HG02678 (cell line): ENCODE measurements at regions not wholly inside any gene's neighbourhood (a gene's known extent, or its start where the extent isn't known, plus 50 kb on each side); places are given as distances from the start of the nearest gene placed in this dataset.
"Not testable (repeated sequence)": the region's sequence is repeated elsewhere in the genome, so short reads cannot be mapped to it uniquely, and the experiment has no call there.

Experiments
- ATAC-seq: cut with Tn5 transposase; IDR thresholded peaks from one replicate; pipeline ENCODE4 v1.9.1; 2021; ENCODE audit warnings: mild to moderate bottlenecking, moderate library complexity; ENCODE audit not compliant: unreplicated experiment

DNA sequence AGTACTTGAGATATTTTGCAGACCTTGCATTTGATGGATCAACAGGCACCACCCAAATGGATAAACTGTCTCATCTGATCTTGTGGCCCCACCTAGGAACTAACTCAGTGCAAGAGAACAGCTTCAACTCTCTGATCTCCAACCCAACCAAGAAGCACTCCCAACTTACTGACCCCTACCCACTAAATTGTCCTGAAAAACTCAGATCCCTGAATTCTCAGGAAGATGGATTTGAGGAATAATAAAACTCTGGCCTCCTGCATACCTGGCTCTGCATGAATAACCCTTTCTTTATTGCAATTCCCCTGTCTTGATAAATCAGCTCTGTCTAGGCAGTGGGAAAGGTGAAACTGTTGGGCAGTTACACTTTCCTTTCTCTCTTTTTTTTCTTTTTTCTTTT is 247.9 kb downstream of the ZPLD1 start:
- no peak for ATAC-seq

DNA sequence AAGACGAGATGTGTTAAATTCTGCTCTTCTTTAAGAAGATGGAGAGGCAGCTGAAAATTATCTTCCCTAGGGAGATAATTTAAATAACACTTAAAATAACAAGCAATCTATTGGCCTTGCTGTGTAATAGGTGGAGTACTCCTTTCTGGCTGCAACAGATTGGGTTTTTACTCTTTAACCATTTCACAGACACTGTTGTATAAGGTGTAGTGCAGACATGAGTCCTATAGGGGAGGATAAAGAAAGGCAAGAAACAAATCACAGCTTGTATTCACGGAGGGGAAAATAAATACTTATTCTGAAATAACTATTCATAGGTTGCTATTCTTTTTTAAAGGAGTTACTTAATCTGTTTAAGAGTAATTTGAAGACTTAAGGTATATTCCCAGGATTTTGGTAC is 252.0 kb downstream of the ZPLD1 start:
- ATAC-seq = no peak

- ATAC-seq = no peak
Measured at GRCh38 chr3:102687851-102688555, 253.2 kb downstream of the ZPLD1 start.

- ATAC-seq = no peak
Measured at GRCh38 chr3:102688556-102688930, 253.7 kb downstream of the ZPLD1 start.

DNA sequence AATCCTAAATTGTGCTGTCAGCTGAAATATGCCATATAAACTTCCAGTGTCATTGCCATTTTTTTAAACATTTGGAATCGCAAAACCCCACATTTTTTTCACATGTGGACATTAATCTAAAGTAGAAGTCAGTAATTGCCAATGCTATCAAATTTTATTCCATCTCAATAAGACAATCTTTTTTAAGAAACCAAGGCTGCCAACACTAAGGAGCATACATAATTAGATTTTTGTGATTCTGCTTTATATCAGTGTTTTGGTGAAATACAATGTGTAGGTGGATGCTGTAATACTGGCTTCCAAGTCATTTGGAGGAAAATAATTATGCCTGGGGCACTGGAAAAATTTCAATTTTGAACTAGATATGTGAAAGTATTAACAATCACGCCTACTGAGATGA is 256.7 kb downstream of the ZPLD1 start:
- no peak for ATAC-seq

GRCh38 chr3:102699104-102699818 is 264.4 kb downstream of the ZPLD1 start:
- ATAC-seq = no peak

- ATAC-seq = no peak
Measured at GRCh38 chr3:102699819-102700140, 265.0 kb downstream of the ZPLD1 start.

GRCh38 chr3:102712896-102713295 is 278.1 kb downstream of the ZPLD1 start:
- ATAC-seq = no peak

GRCh38 chr3:102714567-102714966 is 279.8 kb downstream of the ZPLD1 start:
- no peak for ATAC-seq

DNA sequence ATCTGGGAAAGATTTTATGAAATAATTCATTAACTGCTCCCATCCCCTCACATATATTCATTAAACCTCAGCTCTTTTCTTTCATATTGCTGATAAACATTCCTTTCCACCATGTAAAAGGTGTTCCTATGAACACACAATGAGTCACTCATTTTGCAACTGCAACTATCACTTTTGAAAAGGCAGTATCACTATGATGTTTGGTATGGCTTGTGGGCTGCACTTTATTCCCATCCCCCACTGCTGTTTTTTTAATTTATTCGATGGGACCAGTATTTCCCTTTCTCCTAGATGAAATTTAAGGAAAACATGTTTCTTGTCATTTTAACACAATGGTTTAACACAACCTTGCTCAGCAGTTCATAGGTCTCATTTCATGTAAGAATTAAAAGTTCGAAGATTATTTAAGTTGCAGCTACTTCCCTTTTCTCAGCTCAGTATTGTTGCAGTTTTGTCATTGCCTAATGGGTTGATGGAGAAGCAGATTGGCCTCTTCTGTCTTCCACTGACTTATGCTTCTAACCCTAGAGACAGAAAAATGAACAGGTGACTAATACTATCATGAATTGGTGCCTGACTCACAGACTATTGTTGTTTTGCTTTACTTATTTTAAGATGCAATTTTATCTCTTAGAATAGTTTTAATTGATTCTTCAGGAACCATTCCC is 280.3 kb downstream of the ZPLD1 start:
- peak; percentile 86 for ATAC-seq

DNA sequence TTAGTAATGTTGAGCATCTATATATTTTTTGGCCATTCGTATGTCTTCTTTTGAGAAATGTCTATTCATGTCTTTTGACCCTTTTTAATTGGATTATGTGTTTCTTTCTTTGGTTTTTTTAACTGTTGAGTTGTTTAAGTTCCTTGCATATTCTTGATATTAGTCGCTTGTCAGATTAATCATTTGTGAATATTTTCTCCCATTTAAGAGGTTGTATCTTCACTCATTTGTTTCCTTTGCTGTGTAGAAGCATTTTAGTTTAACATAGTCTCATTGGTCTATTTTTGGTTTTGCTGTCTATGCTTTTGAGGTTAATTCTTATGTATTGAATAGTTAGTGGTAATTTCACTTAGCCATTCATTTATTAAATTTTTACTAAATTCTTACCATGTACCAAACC is 283.8 kb downstream of the ZPLD1 start:
- ATAC-seq = no peak

DNA sequence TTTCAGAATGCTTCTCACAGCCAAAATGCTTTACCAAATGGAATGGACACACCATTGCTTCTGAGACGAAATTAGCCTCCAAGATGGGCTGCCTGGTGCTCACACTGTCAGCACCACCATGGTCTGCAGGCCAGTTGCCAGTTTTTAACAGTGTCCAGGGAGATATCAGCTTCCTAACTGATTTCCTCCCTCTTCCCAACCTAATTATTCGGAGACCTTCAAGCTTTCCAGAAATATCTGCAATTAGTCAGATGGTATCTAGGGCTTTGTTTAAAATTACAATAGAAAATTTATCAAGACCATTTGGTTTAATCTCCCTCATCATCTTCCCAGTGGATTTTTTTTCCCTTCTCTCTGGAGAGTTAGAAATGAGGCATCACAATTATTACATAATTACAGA is 287.5 kb downstream of the ZPLD1 start:
- no peak for ATAC-seq

DNA sequence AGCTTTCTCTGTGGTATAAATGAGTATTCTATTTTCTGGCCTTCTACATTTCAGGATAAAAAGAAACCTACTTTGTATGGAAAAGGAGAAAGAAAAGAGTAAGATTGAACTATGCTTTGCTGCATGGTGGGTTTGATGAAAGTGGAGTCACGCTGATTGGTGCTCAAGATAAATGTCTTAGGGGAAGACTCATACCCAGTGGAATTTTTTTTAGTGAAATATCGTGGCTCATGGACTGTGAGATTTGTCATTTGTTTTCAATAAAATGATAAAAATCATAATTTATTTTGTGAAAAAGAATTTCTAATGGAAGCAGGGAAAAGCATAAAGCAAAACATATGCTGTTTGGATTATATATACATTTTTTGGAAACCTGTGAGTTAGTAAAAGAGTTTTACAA is 292.5 kb downstream of the ZPLD1 start:
- ATAC-seq = no peak

- ATAC-seq = not testable (repeated sequence)
Measured at GRCh38 chr3:102732581-102732980, 297.8 kb downstream of the ZPLD1 start.

DNA sequence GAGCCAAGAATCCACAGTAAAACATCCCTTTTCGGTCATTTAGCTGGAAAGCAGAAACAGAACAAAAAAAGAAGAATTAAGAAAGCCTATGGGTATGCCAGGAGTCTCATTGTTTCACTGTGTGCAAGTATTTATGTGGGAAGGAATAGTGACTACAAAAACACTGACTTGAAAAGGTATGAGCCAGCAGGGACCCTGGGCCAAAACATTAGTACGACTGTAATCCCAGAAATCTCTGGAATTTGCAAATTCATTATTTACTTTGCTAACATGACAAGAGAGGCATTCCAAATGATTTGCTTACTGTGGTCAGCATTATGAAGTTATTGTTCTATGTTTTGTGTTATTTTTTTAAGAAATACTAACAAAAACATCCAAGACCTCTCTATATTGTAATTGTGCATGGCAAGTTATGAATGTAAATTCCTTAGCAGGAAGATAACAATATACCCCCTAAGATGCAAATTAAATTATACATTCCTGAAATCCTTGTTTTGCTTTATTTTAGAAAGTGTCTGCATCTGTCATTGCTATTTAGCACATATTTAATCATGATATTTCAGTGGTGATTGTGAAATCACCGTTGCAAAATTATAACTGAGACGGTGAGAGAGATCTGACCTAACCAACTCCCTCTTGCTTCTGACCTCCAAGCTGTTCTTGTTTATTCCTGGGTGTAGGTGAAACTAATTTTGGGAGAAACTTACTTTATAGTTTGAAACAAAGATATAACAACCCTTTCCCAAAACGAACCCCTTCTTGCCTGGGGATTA is 299.2 kb downstream of the ZPLD1 start:
- ATAC-seq = no peak

DNA sequence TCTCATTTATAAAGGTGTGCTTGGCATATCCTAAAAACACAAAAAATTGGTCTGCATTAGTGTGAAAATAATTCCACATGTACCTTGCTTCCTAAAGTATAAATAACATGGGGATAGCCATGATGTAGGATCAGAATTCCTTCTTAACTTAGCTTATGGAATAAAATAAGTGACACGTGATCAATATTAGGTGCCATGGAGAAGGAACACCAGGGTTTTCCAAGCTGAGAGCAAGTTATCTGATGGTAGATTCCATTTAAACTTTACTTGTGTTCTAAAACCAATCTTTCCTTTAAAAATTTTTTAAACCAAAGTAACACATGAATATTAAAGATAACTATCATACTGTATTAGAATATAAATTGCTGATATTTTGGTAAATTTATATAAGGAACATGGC is 300.5 kb downstream of the ZPLD1 start:
- no peak for ATAC-seq

GRCh38 chr3:102736288-102736974 is 301.6 kb downstream of the ZPLD1 start:
- no peak for ATAC-seq

GRCh38 chr3:102736975-102737304 is 302.1 kb downstream of the ZPLD1 start:
- ATAC-seq = no peak

GRCh38 chr3:102737353-102737752 is 302.5 kb downstream of the ZPLD1 start:
- no peak for ATAC-seq

DNA sequence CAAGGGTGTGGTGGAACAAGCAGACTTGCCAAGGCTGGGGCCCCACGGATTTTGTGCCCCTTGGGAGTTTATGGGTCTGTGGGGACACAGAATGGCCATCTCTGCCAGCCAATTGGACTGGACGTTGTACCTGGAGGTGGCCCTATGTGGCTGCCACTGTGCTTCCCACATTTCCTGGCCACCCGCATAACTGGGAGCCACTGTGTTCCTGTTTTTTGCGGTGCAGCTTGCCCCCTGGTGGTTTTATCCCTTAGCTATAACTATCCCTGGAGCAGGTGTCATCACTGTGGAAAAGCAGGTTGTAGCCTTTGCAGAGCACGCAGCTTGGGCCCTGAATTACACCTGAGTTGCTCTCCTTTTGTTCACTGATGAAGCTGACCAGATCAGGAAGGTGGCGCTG is 306.3 kb downstream of the ZPLD1 start:
- ATAC-seq = no peak

- no peak for ATAC-seq
Measured at GRCh38 chr3:102741694-102742093, 306.9 kb downstream of the ZPLD1 start.
